Endothelial cell of umbilical vein (primary cell): ENCODE measurements at regions not wholly inside any gene's neighbourhood (a gene's known extent, or its start where the extent isn't known, plus 50 kb on each side); places are given as distances from the start of the nearest gene placed in this dataset.

Experiments
- BruUV-seq: library from RNA; stranded (reverse); fragments of 400-500 nt; replicated peaks from 2 replicates; lab custom pipeline; 2021; lab: Mats Ljungman, UMichigan
- CTCF ChIA-PET: fragments of 300-600, 350-600 bp; sonication (Branson Sonifier 250); formaldehyde crosslinking; loops from one replicate; lab custom pipeline; 2021; ENCODE audit warnings: antibody characterized with exemption, inconsistent platforms; lab: Charles Lee
- POLR2A ChIA-PET: fragments of 300-600, 350-600 bp; sonication (Branson Sonifier 250); formaldehyde crosslinking; loops from one replicate; lab custom pipeline; 2021; ENCODE audit warnings: antibody characterized with exemption, inconsistent platforms; lab: Charles Lee
- DNase-seq: peaks from one replicate; pipeline ENCODE4 v3.0.0-alpha.2; 2011; ENCODE audit warnings: low read depth, low spot score
- FAIRE-seq: peaks from 2 replicates; lab custom pipeline; 2011; peaks lifted over from hg19 to GRCh38; lab: Jason Lieb, UNC
- H2AFZ ChIP-seq: 2 replicates; pipeline ENCODE4 v1.6.0; 2012; ENCODE audit warnings: low read depth, low read length, control low read depth, inconsistent platforms
- H3K27ac ChIP-seq: 2 replicates; pipeline ENCODE4 v1.5.1; 2011; ENCODE audit warnings: low read depth, mild to moderate bottlenecking, control low read depth, low read length, moderate library complexity; ENCODE audit not compliant: insufficient read depth
- H3K27me3 ChIP-seq, 2 experiments: 2 replicates each; pipeline versions ENCODE4 v1.6.0 to v1.6.1; 2011; ENCODE audit warnings: low read length in 2 of 2, mixed read lengths in 1 of 2; ENCODE audit not compliant: control insufficient read depth in 2 of 2, insufficient read depth in 2 of 2
- H3K36me3 ChIP-seq, 2 experiments: 2 replicates in 1 of 2; 3 replicates in 1 of 2; pipeline ENCODE4 v1.5.1; 2011; ENCODE audit warnings: low read length in 2 of 2, mild to moderate bottlenecking in 1 of 2, moderate library complexity in 1 of 2; ENCODE audit not compliant: control insufficient read depth in 2 of 2, insufficient read depth in 2 of 2; ENCODE audit errors: extremely low read depth in 1 of 2
- H3K4me1 ChIP-seq: 3 replicates; pipeline ENCODE4 v1.5.1; 2011; ENCODE audit warnings: mild to moderate bottlenecking, low read length; ENCODE audit not compliant: control insufficient read depth, insufficient read depth; ENCODE audit errors: extremely low read depth
- H3K4me2 ChIP-seq: 2 replicates; pipeline ENCODE4 v1.6.1; 2011; ENCODE audit warnings: low read length, control low read depth, mixed read lengths; ENCODE audit not compliant: insufficient read depth
- H3K4me3 ChIP-seq, 3 experiments: fragments of 200-600 bp in 1 of 3; sonication (generic), shearing (Covaris generic) in 1 of 3; replicated peaks in 1 of 3; 2 replicates each; pipeline ENCODE4 v1.5.1; 2011 to 2016; ENCODE audit warnings: control low read depth in 3 of 3, low read length in 3 of 3, mild to moderate bottlenecking in 2 of 3, inconsistent platforms in 1 of 3, low read depth in 1 of 3, moderate library complexity in 1 of 3; ENCODE audit not compliant: insufficient read depth in 1 of 3
- H3K79me2 ChIP-seq: 2 replicates; pipeline ENCODE4 v1.6.0; 2012; ENCODE audit warnings: low read length, inconsistent platforms; ENCODE audit not compliant: control insufficient read depth, insufficient read depth
- H3K9ac ChIP-seq: replicated peaks from 2 replicates; pipeline ENCODE3; 2011; ENCODE audit warnings: low read length, control low read depth; ENCODE audit not compliant: insufficient read depth; ENCODE audit errors: extremely low read depth
- H3K9me1 ChIP-seq: replicated peaks from 3 replicates; pipeline ENCODE4 v1.6.0; 2011; ENCODE audit warnings: mild to moderate bottlenecking, low read length; ENCODE audit not compliant: control insufficient read depth, insufficient read depth; ENCODE audit errors: extremely low read depth
- H3K9me3 ChIP-seq: replicated peaks from 2 replicates; pipeline ENCODE4 v1.5.1; 2012; ENCODE audit warnings: low read length, inconsistent platforms; ENCODE audit not compliant: control insufficient read depth, insufficient read depth
- H4K20me1 ChIP-seq: replicated peaks from 2 replicates; pipeline ENCODE3; 2011; ENCODE audit warnings: mild to moderate bottlenecking, low read length; ENCODE audit not compliant: control insufficient read depth, insufficient read depth; ENCODE audit errors: extremely low read depth
- EZH2 ChIP-seq: IDR thresholded peaks from 2 replicates; pipeline ENCODE4 v1.6.1; 2012; ENCODE audit warnings: borderline replicate concordance, low read depth, mild to moderate bottlenecking, moderate library complexity, low read length, inconsistent platforms; ENCODE audit not compliant: severe bottlenecking
- FOS ChIP-seq: IDR thresholded peaks from 2 replicates; pipeline ENCODE4 v1.6.1; 2011; ENCODE audit warnings: mild to moderate bottlenecking, low read length, moderate library complexity, borderline replicate concordance; ENCODE audit not compliant: insufficient read depth
- GATA2 ChIP-seq: IDR thresholded peaks from 2 replicates; pipeline ENCODE4 v1.7.0; 2011; ENCODE audit warnings: low read depth, mild to moderate bottlenecking, moderate library complexity, mixed read lengths, low read length; ENCODE audit not compliant: insufficient read length, insufficient read depth
- JUN ChIP-seq: IDR thresholded peaks from 2 replicates; pipeline ENCODE4 v1.6.1; 2011; ENCODE audit warnings: borderline replicate concordance, low read depth; ENCODE audit not compliant: insufficient read length, insufficient read depth
- MYC ChIP-seq: IDR thresholded peaks from one replicate; pipeline ENCODE4 v1.6.1; 2011; ENCODE audit warnings: mild to moderate bottlenecking, low read depth, low read length
- POLR2A ChIP-seq: IDR thresholded peaks from 2 replicates; pipeline ENCODE4 v1.6.1; 2012; ENCODE audit warnings: low read depth, mild to moderate bottlenecking, control low read depth, low read length
- POLR2AphosphoS5 ChIP-seq: IDR thresholded peaks from 2 replicates; pipeline ENCODE4 v1.6.1; 2012; ENCODE audit warnings: low read depth, mild to moderate bottlenecking, control low read depth, low read length, moderate library complexity; ENCODE audit not compliant: insufficient read depth
- dilution Hi-C: fragments of 300-500 bp; cut with MboI; formaldehyde crosslinking; loops from one replicate; pipeline ENCODE4 v1.15.0; 2019; ENCODE audit warnings: low sequenced_read_pairs; ENCODE audit not compliant: extremely low pct_ligation_motif_present
- intact Hi-C: fragments of 100-400 bp; cut with micrococcal nuclease; formaldehyde crosslinking; loops from one replicate; pipeline ENCODE4 v1.10.0; 2022
- TF ChIP-seq, protein P1 (sequence below), 2 donors: IDR thresholded peaks; 1 replicate in 1 of 2; 2 replicates in 1 of 2; pipeline ENCODE4 v1.5.1; 2011; ENCODE audit warnings: low read length in 2 of 2, mild to moderate bottlenecking in 2 of 2, moderate library complexity in 2 of 2, control low read depth in 1 of 2, inconsistent platforms in 1 of 2, low read depth in 1 of 2; ENCODE audit not compliant: insufficient read depth in 1 of 2; ENCODE audit errors: extremely low read depth in 1 of 2
- TF ChIP-seq, protein P2 (sequence below): IDR thresholded peaks from 2 replicates; pipeline ENCODE4 v1.6.1; 2011; ENCODE audit not compliant: insufficient read depth, insufficient read length

DNA sequence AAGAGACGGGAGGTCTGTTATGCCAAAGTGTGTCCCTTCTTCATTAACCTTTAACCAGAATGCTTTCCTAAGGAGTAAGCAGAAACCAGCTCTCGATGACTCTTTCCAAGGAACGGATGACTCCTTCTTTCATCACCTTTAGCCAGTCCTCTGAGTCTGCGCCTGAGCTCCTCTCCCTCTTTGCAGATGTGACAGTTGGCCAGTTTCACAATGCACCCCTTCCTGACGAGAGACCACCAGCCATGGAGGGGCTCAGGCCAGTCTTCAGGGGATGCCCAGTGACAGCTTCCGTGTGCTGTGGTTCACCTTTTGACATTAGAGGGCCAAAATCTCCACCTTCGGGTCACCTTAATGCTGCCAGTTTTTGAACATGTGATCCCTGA is 826.1 kb downstream of the TBC1D22A start:
- TF ChIP-seq POLR2AphosphoS5, result no peak
- no peak for TF ChIP-seq FOS
- TF ChIP-seq JUN, result no peak
- no peak for TF ChIP-seq POLR2A
- TF ChIP-seq, protein P1, sequence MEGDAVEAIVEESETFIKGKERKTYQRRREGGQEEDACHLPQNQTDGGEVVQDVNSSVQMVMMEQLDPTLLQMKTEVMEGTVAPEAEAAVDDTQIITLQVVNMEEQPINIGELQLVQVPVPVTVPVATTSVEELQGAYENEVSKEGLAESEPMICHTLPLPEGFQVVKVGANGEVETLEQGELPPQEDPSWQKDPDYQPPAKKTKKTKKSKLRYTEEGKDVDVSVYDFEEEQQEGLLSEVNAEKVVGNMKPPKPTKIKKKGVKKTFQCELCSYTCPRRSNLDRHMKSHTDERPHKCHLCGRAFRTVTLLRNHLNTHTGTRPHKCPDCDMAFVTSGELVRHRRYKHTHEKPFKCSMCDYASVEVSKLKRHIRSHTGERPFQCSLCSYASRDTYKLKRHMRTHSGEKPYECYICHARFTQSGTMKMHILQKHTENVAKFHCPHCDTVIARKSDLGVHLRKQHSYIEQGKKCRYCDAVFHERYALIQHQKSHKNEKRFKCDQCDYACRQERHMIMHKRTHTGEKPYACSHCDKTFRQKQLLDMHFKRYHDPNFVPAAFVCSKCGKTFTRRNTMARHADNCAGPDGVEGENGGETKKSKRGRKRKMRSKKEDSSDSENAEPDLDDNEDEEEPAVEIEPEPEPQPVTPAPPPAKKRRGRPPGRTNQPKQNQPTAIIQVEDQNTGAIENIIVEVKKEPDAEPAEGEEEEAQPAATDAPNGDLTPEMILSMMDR (IDR thresholded peaks at IDR 0.05; ENCODE audit: extremely low read depth in 1 of 2, insufficient read depth in 1 of 2, low read depth in 1 of 2, low read length in 2 of 2), result no peak
- no peak for TF ChIP-seq GATA2
- TF ChIP-seq MYC, result no peak
- TF ChIP-seq EZH2, result no peak
- TF ChIP-seq, protein P2, sequence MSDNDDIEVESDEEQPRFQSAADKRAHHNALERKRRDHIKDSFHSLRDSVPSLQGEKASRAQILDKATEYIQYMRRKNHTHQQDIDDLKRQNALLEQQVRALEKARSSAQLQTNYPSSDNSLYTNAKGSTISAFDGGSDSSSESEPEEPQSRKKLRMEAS, result no peak
- dilution Hi-C loops (no loop called here), intact Hi-C loops (no loop called here)
- H3K27me3 ChIP-seq, result no peaks in the 10 kb centered on the region
- no peaks in the 10 kb centered on the region for H3K9me1 ChIP-seq
- CTCF ChIA-PET, result no interaction called here
- H3K4me2 ChIP-seq, result no peak overlapping the region
- no peaks in the 10 kb centered on the region for H4K20me1 ChIP-seq
- DNase-seq (no peak), FAIRE-seq (no peak)
- H3K4me3 ChIP-seq, result no peak overlapping the region
- H3K27ac ChIP-seq, result no peak overlapping the region
- no peak overlapping the region for H2AFZ ChIP-seq
- no peaks in the 10 kb centered on the region for H3K36me3 ChIP-seq
- BruUV-seq, result no TSS peak
- H3K79me2 ChIP-seq, result no peaks in the 10 kb centered on the region
- peaks cover 3% of the 10 kb centered on the region for H3K9me3 ChIP-seq
- H3K4me1 ChIP-seq, result no peaks in the 10 kb centered on the region
- H3K9ac ChIP-seq, result no peak overlapping the region
- POLR2A ChIA-PET, result no interaction called here
